Activated CD8-positive, alpha-beta T cell treated with anti-CD3 and anti-CD28 coated beads for 36 hours (primary cell): ENCODE measurements at regions not wholly inside any gene's neighbourhood (a gene's known extent, or its start where the extent isn't known, plus 50 kb on each side); places are given as distances from the start of the nearest gene placed in this dataset.

Experiments
- ATAC-seq: fragments of 200-7000 bp; cut with Tn5 transposase; one replicate; pipeline ENCODE4 v1.10.0; 2021; ENCODE audit warnings: mild to moderate bottlenecking, moderate library complexity
- CTCF ChIA-PET: fragments of 350-600 bp; sonication (Branson Sonifier 250); formaldehyde crosslinking; loops from one replicate; lab custom pipeline; 2021; ENCODE audit warnings: antibody characterized with exemption; lab: Charles Lee
- POLR2A ChIA-PET: fragments of 350-600 bp; sonication (Branson Sonifier 250); formaldehyde crosslinking; loops from one replicate; lab custom pipeline; 2021; ENCODE audit warnings: antibody characterized with exemption; lab: Charles Lee
- DNase-seq: peaks from one replicate; pipeline ENCODE4 v3.0.0-alpha.2; 2020
- H3K27ac Mint-ChIP-seq: one replicate; pipeline ENCODE4 v1.8.0; 2021; ENCODE audit warnings: mild to moderate bottlenecking, mixed read lengths
- H3K27me3 Mint-ChIP-seq: one replicate; pipeline ENCODE4 v1.8.0; 2021; ENCODE audit warnings: mixed read lengths
- H3K36me3 Mint-ChIP-seq: one replicate; pipeline ENCODE4 v1.8.0; 2021; ENCODE audit warnings: low read depth, mixed read lengths
- H3K4me1 Mint-ChIP-seq: one replicate; pipeline ENCODE4 v1.8.0; 2021; ENCODE audit warnings: low read depth, mixed read lengths
- H3K4me3 Mint-ChIP-seq: one replicate; pipeline ENCODE4 v1.8.0; 2021; ENCODE audit warnings: mild to moderate bottlenecking, moderate library complexity, mixed read lengths
- H3K9me3 Mint-ChIP-seq: one replicate; pipeline ENCODE4 v1.8.0; 2021; ENCODE audit warnings: mixed read lengths
- CTCF ChIP-seq: fragments of 200-600 bp; IDR thresholded peaks from one replicate; pipeline ENCODE4 v1.8.0; 2022; ENCODE audit warnings: antibody characterized with exemption, mild to moderate bottlenecking
- intact Hi-C: fragments of 100-400 bp; cut with micrococcal nuclease; formaldehyde crosslinking; loops from one replicate; pipeline ENCODE4 v1.10.0; 2022

DNA sequence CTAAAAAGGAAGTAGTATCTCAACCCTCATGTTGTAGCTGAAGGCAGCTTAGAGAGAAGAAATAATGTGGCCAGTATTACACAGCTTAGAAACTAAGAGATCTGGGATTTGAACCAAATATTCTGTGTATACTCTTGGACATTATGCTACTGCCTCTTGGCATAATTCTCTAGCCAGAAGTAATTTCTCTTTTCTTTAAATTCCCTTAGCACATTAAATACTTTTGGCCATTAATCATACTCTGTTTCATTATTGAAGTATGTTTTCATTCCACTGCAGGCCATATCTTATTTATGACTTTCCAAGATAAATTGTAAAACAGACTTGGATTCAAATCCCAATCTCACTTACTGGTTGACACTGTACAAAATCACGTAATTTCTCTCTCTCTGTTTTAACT, 181.3 kb upstream of the SPAG17 start:
- Mint-ChIP-seq H3K27me3 (no peaks in the 10 kb centered on the region), H3K4me1 (no peaks in the 10 kb centered on the region), H3K27ac (no peak overlapping the region), H3K36me3 (no peaks in the 10 kb centered on the region), H3K9me3 (peaks cover 48% of the 10 kb centered on the region), H3K4me3 (no peak overlapping the region)
- no peak for ATAC-seq
- intact Hi-C loops = no loop called here
- no peak for DNase-seq
- no peak for TF ChIP-seq CTCF
- CTCF ChIA-PET = interaction anchor here (0.6 kb wide), 1 partner anchor 218 kb away, joined by 3 read pairs; no protein-coding TSS in a partner anchor
- POLR2A ChIA-PET = no interaction called here

DNA sequence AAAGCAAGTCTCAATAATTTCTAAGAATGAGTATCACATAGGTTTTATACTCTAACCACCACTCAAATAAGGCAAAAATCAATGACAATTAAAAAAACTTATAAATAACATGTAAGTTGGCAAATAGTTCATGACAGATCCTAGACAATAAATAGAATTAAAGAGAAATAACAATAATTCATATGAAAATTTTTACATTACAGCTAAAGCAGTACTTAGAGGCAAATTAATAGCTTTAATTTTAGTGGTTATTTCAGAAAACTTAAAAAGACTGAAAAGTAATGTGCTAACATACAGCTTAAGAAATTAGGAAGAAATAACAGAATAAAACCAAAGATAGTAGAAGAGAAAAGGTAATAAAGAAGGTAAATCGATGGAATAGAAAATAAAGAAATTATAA, 179.9 kb upstream of the SPAG17 start:
- no peak for TF ChIP-seq CTCF
- no peak for ATAC-seq
- POLR2A ChIA-PET = no interaction called here
- Mint-ChIP-seq H3K27me3 (no peaks in the 10 kb centered on the region), H3K4me3 (no peak overlapping the region), H3K36me3 (no peaks in the 10 kb centered on the region), H3K27ac (no peak overlapping the region), H3K9me3 (peaks cover 42% of the 10 kb centered on the region), H3K4me1 (no peaks in the 10 kb centered on the region)
- intact Hi-C loops = no loop called here
- DNase-seq = no peak
- CTCF ChIA-PET = no interaction called here

DNA sequence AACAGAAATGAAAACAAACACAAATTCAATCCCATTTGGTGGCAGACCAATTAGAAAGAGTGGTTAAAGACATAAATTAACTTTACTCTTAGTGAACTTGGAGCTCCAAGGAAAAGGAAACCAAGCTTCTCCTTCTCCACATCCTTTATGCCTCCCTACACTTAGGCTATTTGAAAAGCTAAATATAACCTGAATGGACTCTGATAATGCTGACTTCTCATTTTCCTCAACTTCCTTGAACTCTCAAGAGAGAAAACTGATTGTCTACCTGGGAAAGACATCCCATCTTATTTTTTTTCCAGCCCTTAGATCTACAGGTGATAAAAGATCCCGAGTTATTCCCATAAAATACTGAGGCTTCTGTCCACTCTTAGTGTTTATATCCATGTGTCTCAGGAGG, 178.4 kb upstream of the SPAG17 start:
- intact Hi-C loops = no loop called here
- no peak for DNase-seq
- TF ChIP-seq CTCF = no peak
- Mint-ChIP-seq H3K27ac (no peak overlapping the region), H3K36me3 (no peaks in the 10 kb centered on the region), H3K27me3 (no peaks in the 10 kb centered on the region), H3K4me3 (no peak overlapping the region), H3K9me3 (peaks cover 37% of the 10 kb centered on the region), H3K4me1 (no peaks in the 10 kb centered on the region)
- CTCF ChIA-PET = no interaction called here
- ATAC-seq = no peak
- POLR2A ChIA-PET = no interaction called here

GRCh38 chr1:118360817-118361216, 175.8 kb upstream of the SPAG17 start:
- H3K9me3 Mint-ChIP-seq = peaks cover 32% of the 10 kb centered on the region
- no peaks in the 10 kb centered on the region for H3K4me1 Mint-ChIP-seq
- no peak overlapping the region for H3K4me3 Mint-ChIP-seq
- H3K27ac Mint-ChIP-seq = no peak overlapping the region
- intact Hi-C loops = no loop called here
- ChIA-PET POLR2A (no interaction called here), CTCF (no interaction called here)
- DNase-seq = no peak
- H3K27me3 Mint-ChIP-seq = no peaks in the 10 kb centered on the region
- no peak for ATAC-seq
- no peaks in the 10 kb centered on the region for H3K36me3 Mint-ChIP-seq
- no peak for TF ChIP-seq CTCF

DNA sequence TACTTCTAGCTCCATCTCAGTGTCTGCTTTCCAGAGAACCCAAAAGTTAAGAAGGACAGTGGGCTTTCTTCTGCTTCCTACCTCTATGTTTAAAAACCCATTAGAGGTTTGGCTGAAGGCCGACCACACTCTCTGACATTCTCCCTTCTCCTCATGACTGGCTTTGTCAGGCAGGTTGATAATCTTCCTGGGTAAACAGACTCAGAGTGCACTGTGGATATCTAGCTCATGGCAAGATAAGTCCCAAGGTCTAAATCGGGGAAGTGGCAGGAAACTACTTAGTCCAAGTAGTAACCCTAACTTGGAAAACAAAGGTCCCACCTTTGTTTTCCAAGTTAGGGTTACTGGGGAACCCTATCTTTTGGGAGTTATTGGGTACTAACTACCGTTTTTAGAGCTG, 161.9 kb upstream of the SPAG17 start:
- no peaks in the 10 kb centered on the region for H3K36me3 Mint-ChIP-seq
- ChIA-PET POLR2A (no interaction called here), CTCF (no interaction called here)
- H3K27me3 Mint-ChIP-seq = no peaks in the 10 kb centered on the region
- H3K4me1 Mint-ChIP-seq = no peaks in the 10 kb centered on the region
- H3K27ac Mint-ChIP-seq = no peak overlapping the region
- intact Hi-C loops = no loop called here
- no peak for DNase-seq
- H3K9me3 Mint-ChIP-seq = peaks cover 2% of the 10 kb centered on the region
- TF ChIP-seq CTCF = no peak
- ATAC-seq = no peak
- no peak overlapping the region for H3K4me3 Mint-ChIP-seq
